Sigmoid colon (tissue), 4 donors: ENCODE measurements at regions not wholly inside any gene's neighbourhood (a gene's known extent, or its start where the extent isn't known, plus 50 kb on each side); places are given as distances from the start of the nearest gene placed in this dataset.

Experiments used
- CTCF ChIP-seq, 4 experiments: fragments of 450-650 bp in 3 of 4; fragments of 200-600 bp in 1 of 4; IDR thresholded peaks; one replicate each; pipeline ENCODE4 v1.5.1; 2016 to 2019; ENCODE audit warnings: antibody characterized with exemption in 4 of 4, mild to moderate bottlenecking in 3 of 4, moderate library complexity in 2 of 4
- EP300 ChIP-seq, 4 donors: sonication (generic); formaldehyde crosslinking; IDR thresholded peaks; one replicate each; pipeline ENCODE4 v1.6.1; 2017; ENCODE audit warnings: antibody characterized with exemption in 4 of 4
- POLR2A ChIP-seq, 2 donors: fragments of 450-650 bp; IDR thresholded peaks; one replicate each; pipeline ENCODE4 v1.6.1; 2016; ENCODE audit warnings: antibody characterized with exemption in 2 of 2, mild to moderate bottlenecking in 2 of 2, moderate library complexity in 2 of 2
- POLR2AphosphoS5 ChIP-seq, 4 donors: sonication (generic); formaldehyde crosslinking; IDR thresholded peaks; one replicate each; pipeline ENCODE4 v1.6.1; 2017; ENCODE audit warnings: antibody characterized with exemption in 4 of 4

GRCh38 chr5:7078901-7079300 lies 317.0 kb upstream of the ADCY2 start:
- no peak for TF ChIP-seq POLR2A (IDR thresholded peaks at IDR 0.05)
- no peak for TF ChIP-seq CTCF (IDR thresholded peaks at IDR 0.05)
- TF ChIP-seq EP300 (IDR thresholded peaks at IDR 0.05), result no peak
- TF ChIP-seq POLR2AphosphoS5 (IDR thresholded peaks at IDR 0.05), result no peak
